Body of pancreas (tissue), 4 donors: ENCODE measurements at regions not wholly inside any gene's neighbourhood (a gene's known extent, or its start where the extent isn't known, plus 50 kb on each side); places are given as distances from the start of the nearest gene placed in this dataset.

Experiments
- ATAC-seq: fragments of 150-250 bp; one replicate; pipeline ENCODE4 v1.9.1; 2016
- DNase-seq, 4 donors: peaks; one replicate each; pipeline ENCODE4 v3.0.0-alpha.2; 2019
- H3K27ac ChIP-seq, 4 donors: fragments of 200-600 bp; sonication (generic); 1 replicate in 3 of 4; 2 replicates in 1 of 4; pipeline versions ENCODE4 v1.5.1 to v1.6.1; 2016 to 2019; ENCODE audit warnings: mild to moderate bottlenecking in 1 of 4, mixed read lengths in 1 of 4, moderate library complexity in 1 of 4
- H3K27me3 ChIP-seq, 2 donors: fragments of 200-600 bp; sonication (generic); one replicate each; pipeline ENCODE4 v1.6.0; 2016; ENCODE audit warnings: mild to moderate bottlenecking in 1 of 2
- H3K36me3 ChIP-seq, 2 donors: fragments of 200-600 bp; sonication (generic); replicated peaks in 1 of 2; 2 replicates each; pipeline ENCODE4 v1.5.1; 2016; ENCODE audit warnings: low read depth in 2 of 2; ENCODE audit not compliant: insufficient read depth in 1 of 2
- H3K4me1 ChIP-seq: fragments of 200-600 bp; sonication (generic); one replicate; pipeline ENCODE4 v1.6.0; 2016
- H3K4me3 ChIP-seq, 2 donors: fragments of 200-600 bp; sonication (generic); 1 replicate in 1 of 2; 2 replicates in 1 of 2; pipeline ENCODE4 v1.5.1; 2016 to 2019
- H3K9me3 ChIP-seq, 3 donors: fragments of 200-600 bp; sonication (generic); 1 replicate in 2 of 3; 2 replicates in 1 of 3; pipeline ENCODE4 v1.5.1; 2016
- POLR2A ChIP-seq, 3 donors: fragments of 450-650 bp; IDR thresholded peaks; one replicate each; pipeline ENCODE4 v1.6.1; 2016; ENCODE audit warnings: antibody characterized with exemption in 3 of 3, mild to moderate bottlenecking in 2 of 3
- WGBS, 2 donors: methylation state at CpG; one replicate each; pipeline ENCODE4 v1.1.5; 2017; 5-methylcytosine and 5-hydroxymethylcytosine counted together
- intact Hi-C: fragments of 100-400 bp; cut with DNase I; formaldehyde crosslinking; loops from one replicate; pipeline ENCODE4 v1.15.1; 2023
- TF ChIP-seq, protein P1 (sequence below), 7 experiments: fragments of 450-650 bp in 4 of 7; fragments of 200-600 bp in 3 of 7; sonication (generic) in 3 of 7; IDR thresholded peaks; one replicate each; pipeline ENCODE4 v1.5.1; 2016 to 2019; ENCODE audit warnings: antibody characterized with exemption in 7 of 7

DNA sequence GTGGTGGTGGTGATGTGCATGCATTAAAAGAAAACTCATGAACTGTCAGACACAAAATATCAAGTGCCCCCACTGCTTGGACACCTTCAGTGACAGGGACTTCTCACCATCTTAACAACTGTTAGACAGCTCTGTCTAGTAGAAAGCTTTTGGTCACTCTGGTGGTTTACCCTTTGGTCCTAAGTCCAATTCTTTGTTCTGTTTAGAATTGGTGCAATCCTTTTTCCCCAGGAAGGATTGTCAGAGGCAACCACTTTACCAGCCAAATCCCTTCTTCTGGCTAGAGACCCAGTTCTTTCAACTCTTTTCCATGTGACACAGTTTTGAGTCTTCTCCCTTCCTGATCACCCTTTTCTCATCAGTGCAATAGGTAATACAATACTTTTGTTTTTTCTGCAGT lies 140.2 kb downstream of the SEC61B start:
- Histone ChIP-seq H3K4me3 (no peak overlapping the region), H3K27me3 (no peaks in the 10 kb centered on the region), H3K27ac (no peak overlapping the region), H3K4me1 (no peaks in the 10 kb centered on the region), H3K36me3 (no peaks in the 10 kb centered on the region), H3K9me3 (no peaks in the 10 kb centered on the region)
- no peak for DNase-seq
- no peak for ATAC-seq
- TF ChIP-seq POLR2A (IDR thresholded peaks at IDR 0.05) = no peak
- TF ChIP-seq, protein P1, sequence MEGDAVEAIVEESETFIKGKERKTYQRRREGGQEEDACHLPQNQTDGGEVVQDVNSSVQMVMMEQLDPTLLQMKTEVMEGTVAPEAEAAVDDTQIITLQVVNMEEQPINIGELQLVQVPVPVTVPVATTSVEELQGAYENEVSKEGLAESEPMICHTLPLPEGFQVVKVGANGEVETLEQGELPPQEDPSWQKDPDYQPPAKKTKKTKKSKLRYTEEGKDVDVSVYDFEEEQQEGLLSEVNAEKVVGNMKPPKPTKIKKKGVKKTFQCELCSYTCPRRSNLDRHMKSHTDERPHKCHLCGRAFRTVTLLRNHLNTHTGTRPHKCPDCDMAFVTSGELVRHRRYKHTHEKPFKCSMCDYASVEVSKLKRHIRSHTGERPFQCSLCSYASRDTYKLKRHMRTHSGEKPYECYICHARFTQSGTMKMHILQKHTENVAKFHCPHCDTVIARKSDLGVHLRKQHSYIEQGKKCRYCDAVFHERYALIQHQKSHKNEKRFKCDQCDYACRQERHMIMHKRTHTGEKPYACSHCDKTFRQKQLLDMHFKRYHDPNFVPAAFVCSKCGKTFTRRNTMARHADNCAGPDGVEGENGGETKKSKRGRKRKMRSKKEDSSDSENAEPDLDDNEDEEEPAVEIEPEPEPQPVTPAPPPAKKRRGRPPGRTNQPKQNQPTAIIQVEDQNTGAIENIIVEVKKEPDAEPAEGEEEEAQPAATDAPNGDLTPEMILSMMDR (IDR thresholded peaks at IDR 0.05) = no peak
- intact Hi-C loops = no loop called here

DNA sequence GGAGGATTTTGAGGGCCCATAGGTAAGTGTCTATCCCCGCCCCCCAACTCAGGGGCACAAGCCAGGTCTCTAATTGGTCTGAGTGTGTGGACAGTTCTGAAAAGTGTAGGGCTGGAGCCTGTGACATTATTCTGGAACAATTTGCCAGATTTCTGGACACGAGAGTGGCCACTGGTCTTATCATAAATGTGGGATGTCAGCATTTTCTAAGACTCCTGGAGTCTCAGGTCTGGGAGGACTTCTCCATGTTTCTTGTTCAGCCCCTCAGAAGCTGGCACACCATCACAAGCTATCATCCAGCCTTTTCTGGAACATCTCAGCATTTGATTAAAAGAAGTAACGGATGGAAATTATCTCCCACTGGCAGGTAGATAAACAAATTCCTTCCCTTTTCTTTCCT lies 141.4 kb downstream of the SEC61B start:
- no peak for TF ChIP-seq POLR2A (IDR thresholded peaks at IDR 0.05)
- TF ChIP-seq, protein P1 (IDR thresholded peaks at IDR 0.05) = no peak

DNA sequence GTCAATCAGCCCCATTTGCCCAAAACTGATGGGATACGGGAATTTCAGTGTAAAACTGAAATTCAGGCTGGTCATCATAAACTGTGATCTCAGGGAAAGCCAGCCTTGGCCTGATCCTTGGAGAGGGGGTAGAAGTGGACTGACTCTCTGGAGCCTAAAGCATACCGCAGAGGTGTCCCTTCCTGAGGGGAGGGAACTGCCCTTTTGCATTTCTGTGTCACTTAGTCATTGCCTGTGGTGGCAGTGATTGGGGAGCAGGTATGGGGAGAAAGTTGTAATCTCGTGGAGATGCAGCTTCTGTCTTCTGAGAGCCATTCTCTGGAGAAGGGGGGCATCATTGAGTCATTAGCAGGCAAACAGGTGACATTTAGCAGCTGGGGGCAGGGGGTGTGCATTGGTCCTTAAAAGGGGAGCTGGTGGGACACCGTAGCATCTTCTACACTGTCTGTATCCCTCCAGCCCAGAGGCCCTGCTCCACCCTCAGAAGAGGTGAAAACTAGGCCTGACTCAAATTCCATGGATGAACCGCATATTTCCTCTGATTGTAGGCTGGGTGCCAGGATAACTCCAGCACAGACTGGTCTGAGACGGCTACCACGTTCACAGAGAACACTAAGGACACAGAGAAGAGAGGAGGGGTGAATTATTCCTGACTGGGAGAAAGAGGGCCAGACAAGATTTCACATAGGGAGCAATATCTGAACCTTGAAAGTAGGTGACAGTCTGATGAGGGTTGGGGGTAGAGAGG lies 143.3 kb downstream of the SEC61B start:
- H3K36me3 ChIP-seq = no peaks in the 10 kb centered on the region
- DNase-seq (no peak), ATAC-seq (no peak)
- H3K4me3 ChIP-seq = no peak overlapping the region
- peaks cover 4% of the 10 kb centered on the region for H3K4me1 ChIP-seq
- TF ChIP-seq, protein P1 (IDR thresholded peaks at IDR 0.05) = no peak
- TF ChIP-seq POLR2A (IDR thresholded peaks at IDR 0.05) = no peak
- H3K27ac ChIP-seq = no peak overlapping the region
- 60 to 67% methylated on average over 6 to 7 of the region's 7 CpGs for WGBS, 2 donors
- H3K9me3 ChIP-seq = no peaks in the 10 kb centered on the region
- H3K27me3 ChIP-seq = no peaks in the 10 kb centered on the region
- intact Hi-C loops = no loop called here

More for the DNA sequence above, 141.4 kb downstream of the SEC61B start:
- Histone ChIP-seq H3K36me3 (no peaks in the 10 kb centered on the region), H3K4me3 (no peak overlapping the region), H3K9me3 (no peaks in the 10 kb centered on the region), H3K27me3 (no peaks in the 10 kb centered on the region), H3K4me1 (no peaks in the 10 kb centered on the region), H3K27ac (no peak overlapping the region)
- ATAC-seq (no peak), DNase-seq (no peak)
- intact Hi-C loops = no loop called here
- 54 to 63% methylated on average over 2 to 3 of the region's 3 CpGs for WGBS, 2 donors

DNA sequence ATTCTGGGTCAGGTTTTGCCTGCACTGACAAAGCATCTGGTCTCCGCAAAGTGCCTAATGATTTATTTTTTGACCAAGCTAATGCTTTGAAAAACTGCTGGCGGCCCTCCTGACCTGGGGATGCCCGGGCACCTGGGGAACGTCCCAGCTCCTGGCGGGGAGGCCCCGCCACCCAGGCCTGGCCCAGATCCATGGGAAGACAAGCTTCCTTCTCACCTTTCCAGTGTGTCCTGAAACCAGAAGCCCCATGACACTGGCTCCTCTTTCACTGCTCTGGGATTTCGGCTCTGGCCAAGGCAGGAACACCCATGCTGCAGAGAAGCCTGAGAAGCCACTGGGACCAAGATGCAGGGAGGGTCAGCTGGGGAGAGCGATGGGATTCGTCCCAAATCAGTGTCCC lies 144.1 kb downstream of the SEC61B start:
- H3K27me3 ChIP-seq = no peaks in the 10 kb centered on the region
- H3K4me3 ChIP-seq = no peak overlapping the region
- ATAC-seq (no peak), DNase-seq (no peak)
- intact Hi-C loops = no loop called here
- H3K36me3 ChIP-seq = no peaks in the 10 kb centered on the region
- no peak overlapping the region for H3K27ac ChIP-seq
- 70 to 79% methylated on average over 7 to 9 of the region's 9 CpGs for WGBS, 2 donors
- no peaks in the 10 kb centered on the region for H3K9me3 ChIP-seq
- TF ChIP-seq, protein P1 (IDR thresholded peaks at IDR 0.05) = no peak
- TF ChIP-seq POLR2A (IDR thresholded peaks at IDR 0.05) = no peak
- H3K4me1 ChIP-seq = peaks cover 4% of the 10 kb centered on the region

DNA sequence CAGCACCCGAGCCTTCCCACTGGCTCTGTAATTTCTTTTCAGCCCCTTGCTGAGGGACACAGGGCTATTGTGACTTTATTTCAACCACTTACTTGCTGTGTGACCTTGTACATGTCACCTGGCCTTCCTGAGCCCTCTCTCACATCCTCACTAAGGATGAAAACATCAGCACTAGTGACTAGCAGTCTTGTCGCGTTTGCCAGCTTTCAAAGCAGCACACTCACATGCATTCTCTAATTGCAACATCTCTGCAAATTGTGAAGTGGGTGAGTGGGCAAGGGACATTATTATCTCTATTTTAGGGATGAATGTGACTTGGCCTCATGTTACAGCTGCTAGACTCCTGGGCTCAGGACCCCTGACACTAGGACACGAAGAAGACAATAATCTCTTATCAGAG lies 144.5 kb downstream of the SEC61B start:
- Histone ChIP-seq H3K4me1 (peaks cover 4% of the 10 kb centered on the region), H3K36me3 (no peaks in the 10 kb centered on the region), H3K9me3 (no peaks in the 10 kb centered on the region), H3K4me3 (no peak overlapping the region), H3K27ac (no peak overlapping the region), H3K27me3 (no peaks in the 10 kb centered on the region)
- intact Hi-C loops = no loop called here
- ATAC-seq (no peak), DNase-seq (no peak)
- TF ChIP-seq, protein P1 (IDR thresholded peaks at IDR 0.05) = no peak
- TF ChIP-seq POLR2A (IDR thresholded peaks at IDR 0.05) = no peak
- WGBS, 2 donors = 83 to 89% methylated on average over 4 of the region's 4 CpGs
